AG09309 (cell line): ENCODE measurements at regions not wholly inside any gene's neighbourhood (a gene's known extent, or its start where the extent isn't known, plus 50 kb on each side); places are given as distances from the start of the nearest gene placed in this dataset.

Experiments
- DNase-seq: peaks from one replicate; pipeline ENCODE4 v3.0.0-alpha.2; 2010; ENCODE audit warnings: low read depth
- H3K4me3 ChIP-seq: 2 replicates; pipeline ENCODE4 v1.5.1; 2011; ENCODE audit warnings: mild to moderate bottlenecking, low read depth, low read length, moderate library complexity; ENCODE audit not compliant: control insufficient read depth
- TF ChIP-seq, protein P1 (sequence below): IDR thresholded peaks from 2 replicates; pipeline ENCODE4 v1.5.1; 2011; ENCODE audit warnings: mild to moderate bottlenecking, low read depth, low read length, inconsistent platforms; ENCODE audit not compliant: insufficient read depth, control insufficient read depth; ENCODE audit errors: missing control alignments

DNA sequence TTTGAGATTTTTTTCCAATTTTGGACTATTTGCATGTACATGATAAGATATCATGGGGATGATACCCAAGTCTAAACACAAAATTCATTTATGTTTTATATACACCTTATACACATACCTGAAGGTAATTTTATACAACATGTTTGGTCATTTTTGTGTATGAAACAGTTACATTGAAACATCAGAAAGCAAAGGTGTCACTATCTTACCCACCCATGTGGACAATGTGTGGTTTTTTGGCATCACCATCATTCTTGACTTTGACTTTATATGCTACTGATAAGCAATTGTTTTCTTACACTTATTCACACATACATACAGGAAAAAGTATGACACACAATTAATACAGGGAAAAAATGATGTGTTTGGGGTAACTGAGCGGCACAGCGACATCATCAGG, 51.0 kb upstream of the ACVR1 start:
- DNase-seq: no peak
- no peak overlapping the region for H3K4me3 ChIP-seq
- TF ChIP-seq, protein P1, sequence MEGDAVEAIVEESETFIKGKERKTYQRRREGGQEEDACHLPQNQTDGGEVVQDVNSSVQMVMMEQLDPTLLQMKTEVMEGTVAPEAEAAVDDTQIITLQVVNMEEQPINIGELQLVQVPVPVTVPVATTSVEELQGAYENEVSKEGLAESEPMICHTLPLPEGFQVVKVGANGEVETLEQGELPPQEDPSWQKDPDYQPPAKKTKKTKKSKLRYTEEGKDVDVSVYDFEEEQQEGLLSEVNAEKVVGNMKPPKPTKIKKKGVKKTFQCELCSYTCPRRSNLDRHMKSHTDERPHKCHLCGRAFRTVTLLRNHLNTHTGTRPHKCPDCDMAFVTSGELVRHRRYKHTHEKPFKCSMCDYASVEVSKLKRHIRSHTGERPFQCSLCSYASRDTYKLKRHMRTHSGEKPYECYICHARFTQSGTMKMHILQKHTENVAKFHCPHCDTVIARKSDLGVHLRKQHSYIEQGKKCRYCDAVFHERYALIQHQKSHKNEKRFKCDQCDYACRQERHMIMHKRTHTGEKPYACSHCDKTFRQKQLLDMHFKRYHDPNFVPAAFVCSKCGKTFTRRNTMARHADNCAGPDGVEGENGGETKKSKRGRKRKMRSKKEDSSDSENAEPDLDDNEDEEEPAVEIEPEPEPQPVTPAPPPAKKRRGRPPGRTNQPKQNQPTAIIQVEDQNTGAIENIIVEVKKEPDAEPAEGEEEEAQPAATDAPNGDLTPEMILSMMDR: no peak
